Thymus (tissue), 11 donors: ENCODE measurements at regions not wholly inside any gene's neighbourhood (a gene's known extent, or its start where the extent isn't known, plus 50 kb on each side); places are given as distances from the start of the nearest gene placed in this dataset.

Source experiments
- DNase-seq, 9 donors: peaks; one replicate each; pipeline ENCODE4 v3.0.0-alpha.2; 2013; ENCODE audit warnings: low spot score in 9 of 9, low read depth in 6 of 9, missing footprints in 1 of 9
- H3K27ac ChIP-seq, 2 donors: one replicate each; pipeline ENCODE4 v1.5.1; 2013; ENCODE audit warnings: control low read depth in 1 of 2, low read depth in 1 of 2, low read length in 1 of 2, mild to moderate bottlenecking in 1 of 2, moderate library complexity in 1 of 2
- H3K27me3 ChIP-seq, 2 donors: one replicate each; pipeline ENCODE4 v1.5.1; 2013; ENCODE audit warnings: low read length in 1 of 2; ENCODE audit not compliant: control insufficient read depth in 2 of 2, insufficient read depth in 1 of 2
- H3K36me3 ChIP-seq, 2 donors: one replicate each; pipeline ENCODE4 v1.5.1; 2013; ENCODE audit warnings: low read length in 1 of 2, mild to moderate bottlenecking in 1 of 2, moderate library complexity in 1 of 2; ENCODE audit not compliant: control insufficient read depth in 2 of 2, insufficient read depth in 2 of 2
- H3K4me1 ChIP-seq, 2 donors: one replicate each; pipeline ENCODE4 v1.5.1; 2013; ENCODE audit warnings: low read length in 2 of 2; ENCODE audit not compliant: control insufficient read depth in 2 of 2, insufficient read depth in 2 of 2
- H3K4me3 ChIP-seq, 2 donors: one replicate each; pipeline ENCODE4 v1.5.1; 2013; ENCODE audit warnings: low read length in 2 of 2, control low read depth in 1 of 2, mild to moderate bottlenecking in 1 of 2
- H3K9me3 ChIP-seq, 2 donors: one replicate each; pipeline ENCODE4 v1.5.1; 2013; ENCODE audit warnings: low read length in 1 of 2, mild to moderate bottlenecking in 1 of 2; ENCODE audit not compliant: control insufficient read depth in 2 of 2, insufficient read depth in 1 of 2
- whole genome bisulfite sequencing: extraction: QIAGEN DNeasy Blood & Tissue Kit; methylation state at CpG from one replicate; pipeline ENCODE4 v1.1.7; 2013; 5-methylcytosine and 5-hydroxymethylcytosine counted together
- donor health status: healthy.

GRCh38 chr14:57087841-57088240 lies 180.9 kb downstream of the EXOC5 start:
- 93% methylated on average over 2 of the region's 2 CpGs for WGBS
- H3K27ac ChIP-seq = no peak overlapping the region
- no peak for DNase-seq

GRCh38 chr14:57086271-57087162 lies 182.2 kb downstream of the EXOC5 start:
- H3K36me3 ChIP-seq = no peaks in the 10 kb centered on the region
- no peak overlapping the region for H3K27ac ChIP-seq
- H3K9me3 ChIP-seq = no peaks in the 10 kb centered on the region
- no peaks in the 10 kb centered on the region for H3K27me3 ChIP-seq
- H3K4me1 ChIP-seq = no peaks in the 10 kb centered on the region
- no peak overlapping the region for H3K4me3 ChIP-seq
- no peak for DNase-seq
- 93% methylated on average over 7 of the region's 7 CpGs for WGBS

More at GRCh38 chr14:57087841-57088240, 180.9 kb downstream of the EXOC5 start:
- H3K4me3 ChIP-seq = no peak overlapping the region
- H3K27me3 ChIP-seq = no peaks in the 10 kb centered on the region
- no peaks in the 10 kb centered on the region for H3K4me1 ChIP-seq
- H3K36me3 ChIP-seq = no peaks in the 10 kb centered on the region
- H3K9me3 ChIP-seq = no peaks in the 10 kb centered on the region

- H3K9me3 ChIP-seq = no peaks in the 10 kb centered on the region
- no peaks in the 10 kb centered on the region for H3K27me3 ChIP-seq
- no peak overlapping the region for H3K27ac ChIP-seq
- H3K4me3 ChIP-seq = no peak overlapping the region
- H3K36me3 ChIP-seq = no peaks in the 10 kb centered on the region
- WGBS = 94% methylated on average over 3 of the region's 3 CpGs
- no peak for DNase-seq
- no peaks in the 10 kb centered on the region for H3K4me1 ChIP-seq
Observed at GRCh38 chr14:57085801-57086200, 182.9 kb downstream of the EXOC5 start.

GRCh38 chr14:57085043-57085442 lies 183.7 kb downstream of the EXOC5 start:
- DNase-seq = no peak
- Histone ChIP-seq H3K27me3 (no peaks in the 10 kb centered on the region), H3K4me1 (no peaks in the 10 kb centered on the region), H3K9me3 (no peaks in the 10 kb centered on the region), H3K36me3 (no peaks in the 10 kb centered on the region), H3K4me3 (no peak overlapping the region), H3K27ac (no peak overlapping the region)
- 61% methylated on average over 3 of the region's 3 CpGs for WGBS

- H3K27ac ChIP-seq = no peak overlapping the region
- no peaks in the 10 kb centered on the region for H3K27me3 ChIP-seq
- WGBS = 88% methylated on average over 3 of the region's 3 CpGs
- no peak for DNase-seq
- H3K4me1 ChIP-seq = no peaks in the 10 kb centered on the region
- no peak overlapping the region for H3K4me3 ChIP-seq
- no peaks in the 10 kb centered on the region for H3K9me3 ChIP-seq
- H3K36me3 ChIP-seq = no peaks in the 10 kb centered on the region
Observed at GRCh38 chr14:57080691-57081090, 188.0 kb downstream of the EXOC5 start.

- Histone ChIP-seq H3K4me1 (no peaks in the 10 kb centered on the region), H3K36me3 (no peaks in the 10 kb centered on the region), H3K27me3 (no peaks in the 10 kb centered on the region), H3K9me3 (no peaks in the 10 kb centered on the region), H3K4me3 (no peak overlapping the region), H3K27ac (no peak overlapping the region)
- 73% methylated on average over 2 of the region's 2 CpGs for WGBS
- no peak for DNase-seq
Observed at GRCh38 chr14:57078054-57078453, 190.7 kb downstream of the EXOC5 start.

- 77% methylated on average over 5 of the region's 5 CpGs for WGBS
- no peaks in the 10 kb centered on the region for H3K36me3 ChIP-seq
- no peak overlapping the region for H3K4me3 ChIP-seq
- no peaks in the 10 kb centered on the region for H3K4me1 ChIP-seq
- no peaks in the 10 kb centered on the region for H3K9me3 ChIP-seq
- H3K27me3 ChIP-seq = peaks cover 0 to 4% of the 10 kb centered on the region in 2 donors
- no peak overlapping the region for H3K27ac ChIP-seq
- DNase-seq = no peak
Observed at GRCh38 chr14:57073986-57074385, 194.7 kb downstream of the EXOC5 start.

GRCh38 chr14:57071639-57072038 lies 197.1 kb downstream of the EXOC5 start:
- Histone ChIP-seq H3K4me1 (no peaks in the 10 kb centered on the region), H3K27ac (no peak overlapping the region), H3K27me3 (peaks cover 0 to 13% of the 10 kb centered on the region in 2 donors), H3K4me3 (no peak overlapping the region), H3K9me3 (no peaks in the 10 kb centered on the region), H3K36me3 (no peaks in the 10 kb centered on the region)
- no peak for DNase-seq
- 91% methylated on average over 1 of the region's 1 CpG for WGBS

GRCh38 chr14:57069702-57070101 lies 199.0 kb downstream of the EXOC5 start:
- H3K27ac ChIP-seq = no peak overlapping the region
- no peaks in the 10 kb centered on the region for H3K9me3 ChIP-seq
- H3K4me1 ChIP-seq = no peaks in the 10 kb centered on the region
- WGBS = 82% methylated on average over 5 of the region's 5 CpGs
- no peaks in the 10 kb centered on the region for H3K36me3 ChIP-seq
- H3K27me3 ChIP-seq = peaks cover 0 to 13% of the 10 kb centered on the region in 2 donors
- H3K4me3 ChIP-seq = no peak overlapping the region
- DNase-seq = no peak
